ENCODE measurements at regions not wholly inside any gene's neighbourhood (a gene's known extent, or its start where the extent isn't known, plus 50 kb on each side); places are given as distances from the start of the nearest gene placed in this dataset.

GRCh38 chr2:217743407-217743806 is 259.4 kb downstream of the TNS1 start:
- no peak for TF ChIP-seq EZH2 (IDR thresholded peaks at IDR 0.05; ENCODE audit: insufficient read depth, low read length)
- DNase-seq (ENCODE audit: low read depth) = no peak
- Mint-ChIP-seq H3K4me3 (ENCODE audit: unreplicated experiment) (no peak overlapping the region), H3K27me3 (ENCODE audit: low read depth, unreplicated experiment) (no peaks in the 10 kb centered on the region), H3K4me1 (ENCODE audit: low read depth, unreplicated experiment) (peaks cover 11% of the 10 kb centered on the region), H3K9me3 (ENCODE audit: unreplicated experiment) (peaks cover 2% of the 10 kb centered on the region), H3K36me3 (ENCODE audit: low read depth, unreplicated experiment) (peaks cover 33% of the 10 kb centered on the region), H3K27ac (ENCODE audit: unreplicated experiment) (no peak overlapping the region)
- Histone ChIP-seq H3K4me2 (ENCODE audit: low read length) (no peak overlapping the region), H2AFZ (ENCODE audit: low read depth, low read length) (no peak overlapping the region), H3K27me3 (ENCODE audit: insufficient read depth, low read length) (no peaks in the 10 kb centered on the region), H3K9me3 (ENCODE audit: insufficient read depth, low read depth, low read length) (no peaks in the 10 kb centered on the region), H3K27ac (ENCODE audit: low read depth, low read length) (no peak overlapping the region), H4K20me1 (ENCODE audit: insufficient read depth, low read length) (no peaks in the 10 kb centered on the region), H3K36me3 (ENCODE audit: insufficient read depth, low read length) (no peaks in the 10 kb centered on the region), H3K4me3 (ENCODE audit: insufficient read depth, low read depth, low read length) (no peak overlapping the region), H3K9ac (ENCODE audit: low read length) (no peak overlapping the region), H3K4me1 (ENCODE audit: insufficient read depth, low read length) (peaks cover 13% of the 10 kb centered on the region), H3K79me2 (ENCODE audit: insufficient read depth, low read length) (no peaks in the 10 kb centered on the region)
- no peak for FAIRE-seq

GRCh38 chr2:217742841-217743240 is 260.0 kb downstream of the TNS1 start:
- Histone ChIP-seq H3K36me3 (ENCODE audit: insufficient read depth, low read length) (no peaks in the 10 kb centered on the region), H3K27ac (ENCODE audit: low read depth, low read length) (no peak overlapping the region), H3K9ac (ENCODE audit: low read length) (no peak overlapping the region), H3K9me3 (ENCODE audit: insufficient read depth, low read depth, low read length) (no peaks in the 10 kb centered on the region), H3K4me3 (ENCODE audit: insufficient read depth, low read depth, low read length) (no peak overlapping the region), H3K4me1 (ENCODE audit: insufficient read depth, low read length) (peaks cover 13% of the 10 kb centered on the region), H4K20me1 (ENCODE audit: insufficient read depth, low read length) (peaks cover 3% of the 10 kb centered on the region), H3K27me3 (ENCODE audit: insufficient read depth, low read length) (no peaks in the 10 kb centered on the region), H3K4me2 (ENCODE audit: low read length) (no peak overlapping the region), H3K79me2 (ENCODE audit: insufficient read depth, low read length) (no peaks in the 10 kb centered on the region), H2AFZ (ENCODE audit: low read depth, low read length) (no peak overlapping the region)
- H3K4me1 Mint-ChIP-seq (ENCODE audit: low read depth, unreplicated experiment) = peaks cover 11% of the 10 kb centered on the region
- no peaks in the 10 kb centered on the region for H3K27me3 Mint-ChIP-seq (ENCODE audit: low read depth, unreplicated experiment)
- peaks cover 37% of the 10 kb centered on the region for H3K36me3 Mint-ChIP-seq (ENCODE audit: low read depth, unreplicated experiment)
- TF ChIP-seq EZH2 (IDR thresholded peaks at IDR 0.05; ENCODE audit: insufficient read depth, low read length) (no peak), CTCF (IDR thresholded peaks at IDR 0.05; ENCODE audit: insufficient read depth, low read depth, low read length) (no peak)
- no peak overlapping the region for H3K27ac Mint-ChIP-seq (ENCODE audit: unreplicated experiment)
- H3K4me3 Mint-ChIP-seq (ENCODE audit: unreplicated experiment) = no peak overlapping the region
- DNase-seq (ENCODE audit: low read depth) (no peak), FAIRE-seq (no peak)
- H3K9me3 Mint-ChIP-seq (ENCODE audit: unreplicated experiment) = peaks cover 2% of the 10 kb centered on the region

- H2AFZ ChIP-seq (ENCODE audit: low read depth, low read length) = no peak overlapping the region
- TF ChIP-seq CTCF (IDR thresholded peaks at IDR 0.05; ENCODE audit: insufficient read depth, low read depth, low read length) (no peak), EZH2 (IDR thresholded peaks at IDR 0.05; ENCODE audit: insufficient read depth, low read length) (no peak)
- H3K27ac Mint-ChIP-seq (ENCODE audit: unreplicated experiment) = no peak overlapping the region
- H3K9me3 ChIP-seq (ENCODE audit: insufficient read depth, low read depth, low read length) = no peaks in the 10 kb centered on the region
- peaks cover 3% of the 10 kb centered on the region for H4K20me1 ChIP-seq (ENCODE audit: insufficient read depth, low read length)
- no peak for FAIRE-seq
- no peak overlapping the region for H3K4me3 ChIP-seq (ENCODE audit: insufficient read depth, low read depth, low read length)
- peaks cover 37% of the 10 kb centered on the region for H3K36me3 Mint-ChIP-seq (ENCODE audit: low read depth, unreplicated experiment)
- H3K4me3 Mint-ChIP-seq (ENCODE audit: unreplicated experiment) = no peak overlapping the region
- H3K27me3 ChIP-seq (ENCODE audit: insufficient read depth, low read length) = no peaks in the 10 kb centered on the region
- H3K4me1 ChIP-seq (ENCODE audit: insufficient read depth, low read length) = peaks cover 8% of the 10 kb centered on the region
- no peaks in the 10 kb centered on the region for H3K27me3 Mint-ChIP-seq (ENCODE audit: low read depth, unreplicated experiment)
- H3K9ac ChIP-seq (ENCODE audit: low read length) = no peak overlapping the region
- no peak overlapping the region for H3K4me2 ChIP-seq (ENCODE audit: low read length)
- DNase-seq (ENCODE audit: low read depth) = no peak
- H3K79me2 ChIP-seq (ENCODE audit: insufficient read depth, low read length) = no peaks in the 10 kb centered on the region
- H3K27ac ChIP-seq (ENCODE audit: low read depth, low read length) = no peak overlapping the region
- H3K9me3 Mint-ChIP-seq (ENCODE audit: unreplicated experiment) = peaks cover 2% of the 10 kb centered on the region
- peaks cover 12% of the 10 kb centered on the region for H3K4me1 Mint-ChIP-seq (ENCODE audit: low read depth, unreplicated experiment)
- H3K36me3 ChIP-seq (ENCODE audit: insufficient read depth, low read length) = no peaks in the 10 kb centered on the region
Observed at GRCh38 chr2:217742276-217742675, 260.5 kb downstream of the TNS1 start.
